DMS153 (cell line): ENCODE measurements at regions not wholly inside any gene's neighbourhood (a gene's known extent, or its start where the extent isn't known, plus 50 kb on each side); places are given as distances from the start of the nearest gene placed in this dataset.

Source experiments
- DNase-seq: peaks from one replicate; lab custom pipeline; 2025; lab: John Stamatoyannopoulos, UW

DNA sequence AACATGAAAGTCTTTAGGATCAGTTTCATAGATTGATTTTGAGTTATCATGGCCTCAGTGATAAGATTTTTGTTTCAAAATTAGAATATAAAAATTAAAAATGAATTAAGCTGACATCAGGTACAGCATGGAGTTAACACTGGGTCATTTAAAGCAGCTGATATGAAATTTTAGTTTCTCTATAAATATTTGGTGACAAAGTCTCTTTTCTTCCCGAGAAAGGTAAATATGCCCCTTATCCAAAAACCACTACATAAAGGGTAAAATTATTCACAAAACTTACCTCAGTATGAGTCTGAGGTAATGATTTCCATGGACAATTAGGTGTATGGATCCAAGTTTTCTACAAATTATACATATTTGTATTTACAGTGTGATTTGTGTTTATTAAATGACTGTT lies 121.5 kb upstream of the PJA2 start:
- DNase-seq, result no peak

DNA sequence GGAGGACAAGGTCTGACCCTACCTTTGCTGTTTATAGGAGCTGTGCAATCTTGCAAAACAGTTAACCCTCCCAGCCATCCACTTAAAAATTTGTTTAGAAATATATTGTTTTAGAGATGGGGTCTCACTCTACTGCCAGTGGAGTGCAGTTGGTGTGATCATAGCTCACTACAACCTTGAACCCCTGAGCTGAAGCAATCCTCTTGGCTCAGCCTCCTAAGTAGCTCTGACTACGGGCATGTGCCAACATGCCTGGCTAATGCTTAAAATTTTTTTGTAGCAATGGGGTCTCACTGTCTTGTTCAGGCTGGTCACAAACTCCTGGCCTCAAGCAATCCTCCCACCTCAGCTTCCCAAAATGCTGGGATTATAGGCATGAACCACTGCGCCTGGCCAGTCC lies 120.2 kb upstream of the PJA2 start:
- DNase-seq, result no peak

DNA sequence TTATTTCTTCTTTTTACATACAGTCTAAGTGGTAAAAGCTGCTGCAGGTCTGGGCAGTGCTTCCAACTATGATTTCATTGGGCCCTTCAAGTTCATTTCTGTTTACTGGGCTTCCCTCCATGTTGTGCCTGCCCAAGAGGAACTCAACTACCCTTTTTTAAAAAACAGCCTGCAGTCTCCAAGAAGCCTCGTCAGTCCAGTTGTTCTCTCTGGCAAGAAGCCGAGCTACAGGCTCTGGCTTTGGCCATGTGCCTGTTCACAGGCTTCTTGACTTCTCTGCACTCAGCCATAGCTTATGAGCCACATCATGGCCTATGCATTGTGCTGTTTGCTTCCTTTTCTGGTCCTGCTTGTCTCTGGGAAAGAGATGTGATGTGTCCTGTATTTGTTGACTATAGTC lies 119.7 kb upstream of the PJA2 start:
- no peak for DNase-seq

- DNase-seq, result no peak
Observed at GRCh38 chr5:109524555-109524954, 114.8 kb upstream of the PJA2 start.

GRCh38 chr5:109524026-109524425 lies 114.3 kb upstream of the PJA2 start:
- DNase-seq, result no peak

DNA sequence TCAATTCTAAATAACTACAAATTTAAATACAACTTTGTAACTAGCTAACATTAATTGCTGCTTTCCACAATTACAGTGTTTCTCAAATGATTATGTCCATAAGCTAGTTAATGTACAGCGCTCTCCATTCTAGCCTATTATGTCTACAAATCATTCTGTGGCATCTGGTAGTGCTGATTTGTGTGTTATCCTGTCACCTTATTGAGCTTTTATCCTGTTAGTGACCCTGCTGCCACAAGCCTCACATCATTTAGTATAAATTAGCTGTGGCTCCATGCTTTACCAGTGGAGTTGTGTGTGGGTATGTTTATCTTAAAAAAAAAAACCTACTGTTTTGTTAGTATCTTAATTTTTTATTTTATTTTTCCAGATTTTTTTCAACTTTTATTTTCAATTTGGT lies 112.6 kb upstream of the PJA2 start:
- no peak for DNase-seq

DNA sequence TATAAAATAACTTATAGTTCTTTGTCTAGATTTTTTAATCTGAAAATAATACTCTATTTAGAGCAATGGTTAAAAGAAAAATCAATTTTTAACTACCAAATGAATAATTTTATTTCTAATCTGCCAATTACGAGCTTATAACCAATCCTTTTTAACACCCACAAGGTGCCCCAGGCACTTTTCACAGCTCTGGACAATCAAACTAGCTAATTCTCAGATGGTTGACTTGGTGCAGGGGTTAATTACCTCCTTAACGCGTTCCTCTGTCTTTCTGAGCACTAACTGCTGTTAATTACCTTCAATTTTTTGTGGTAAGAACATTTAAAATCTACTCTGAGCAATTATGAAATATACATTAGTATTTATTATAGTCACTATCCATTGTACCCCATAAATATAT lies 109.6 kb upstream of the PJA2 start:
- DNase-seq, result no peak

- DNase-seq, result no peak
Observed at GRCh38 chr5:109516390-109516789, 106.6 kb upstream of the PJA2 start.

GRCh38 chr5:109511980-109512734 lies 102.4 kb upstream of the PJA2 start:
- DNase-seq, result no peak

DNA sequence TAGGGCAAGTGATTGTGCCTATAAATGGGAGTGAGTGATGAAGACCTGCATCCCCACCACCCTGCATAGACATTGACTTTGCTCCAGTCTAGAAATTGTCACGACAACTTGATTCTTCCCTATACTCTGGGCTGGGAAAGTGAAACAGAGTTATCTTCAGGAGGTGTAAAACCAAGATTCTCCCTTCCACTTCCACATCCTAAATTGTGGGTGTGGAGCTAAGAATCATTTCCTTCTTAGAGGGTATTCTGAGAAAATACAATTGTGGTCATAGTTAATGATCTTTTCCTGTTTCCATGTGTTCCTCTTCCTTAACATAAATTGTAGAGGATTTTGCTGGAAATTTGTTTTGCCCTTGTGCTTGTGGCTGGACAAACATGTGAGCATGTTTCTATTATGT lies 96.8 kb upstream of the PJA2 start:
- no peak for DNase-seq

GRCh38 chr5:109496112-109496511 lies 86.3 kb upstream of the PJA2 start:
- DNase-seq, result no peak

GRCh38 chr5:109487753-109488420 lies 78.1 kb upstream of the PJA2 start:
- no peak for DNase-seq

GRCh38 chr5:109486200-109486804 lies 76.5 kb upstream of the PJA2 start:
- DNase-seq, result no peak

DNA sequence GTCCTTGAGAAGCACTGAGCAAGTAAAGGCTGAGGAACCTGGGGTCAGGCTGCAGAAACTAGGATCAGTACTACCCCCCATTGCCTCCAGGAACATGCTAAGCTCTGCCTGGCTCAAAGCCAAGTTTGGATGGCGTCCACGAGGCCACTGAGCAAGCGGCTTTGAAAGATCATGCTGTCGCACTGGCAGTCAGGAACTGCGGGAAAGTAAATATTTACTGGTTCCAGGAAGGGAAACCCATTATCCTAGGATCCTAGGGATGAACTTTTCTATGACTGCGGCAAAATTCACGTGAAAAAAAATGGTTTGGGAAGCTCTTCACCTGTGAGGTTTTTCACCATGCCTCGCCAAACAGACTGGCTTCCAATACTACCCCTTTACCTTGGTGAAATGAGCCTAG lies 75.3 kb upstream of the PJA2 start:
- peak; percentile 77 for DNase-seq

DNA sequence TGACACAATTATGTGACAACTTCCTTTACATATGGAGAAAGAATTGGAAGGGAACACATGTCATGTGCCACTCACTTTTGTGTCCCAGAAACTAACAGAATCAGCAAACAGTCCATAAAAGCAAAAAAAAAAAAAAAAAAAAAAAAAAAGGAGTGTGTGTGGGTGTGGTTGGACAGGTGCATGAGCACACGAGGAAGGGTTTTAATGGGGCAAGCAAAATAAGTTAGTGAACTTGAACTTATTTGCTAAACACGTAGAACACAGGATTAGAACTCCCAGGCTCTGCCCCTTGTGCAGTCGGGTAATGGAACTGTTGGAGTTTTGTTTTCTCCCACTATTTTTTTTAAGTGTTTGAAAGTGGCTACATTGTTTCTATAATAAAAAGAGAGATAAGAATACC lies 74.8 kb upstream of the PJA2 start:
- DNase-seq, result no peak

DNA sequence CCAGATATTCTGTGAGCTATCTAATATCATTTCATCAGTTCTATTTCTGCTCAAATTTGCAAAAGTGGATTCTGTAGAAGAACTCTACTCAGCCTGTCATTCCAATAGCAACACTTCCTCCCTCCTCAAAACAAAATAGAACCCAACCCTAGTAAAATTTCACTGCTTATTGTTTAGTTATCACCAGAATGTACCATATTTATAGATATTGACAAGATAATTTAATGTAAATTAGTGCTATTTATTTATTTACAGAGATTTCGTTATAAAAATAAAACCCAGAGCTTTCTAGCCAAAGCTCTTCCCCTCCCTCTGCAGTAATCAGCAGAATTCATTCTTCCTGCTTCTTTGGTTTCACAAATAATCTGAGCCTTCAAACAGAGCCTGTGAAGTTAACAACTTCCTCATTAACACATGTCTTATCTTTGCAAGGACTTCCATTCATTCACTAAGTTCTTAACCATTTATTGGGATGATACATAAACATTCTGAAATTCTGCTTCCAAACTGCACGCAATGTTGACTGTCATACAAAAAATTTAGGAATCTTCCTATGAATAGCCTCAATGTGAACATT lies 73.7 kb upstream of the PJA2 start:
- DNase-seq, result no peak

DNA sequence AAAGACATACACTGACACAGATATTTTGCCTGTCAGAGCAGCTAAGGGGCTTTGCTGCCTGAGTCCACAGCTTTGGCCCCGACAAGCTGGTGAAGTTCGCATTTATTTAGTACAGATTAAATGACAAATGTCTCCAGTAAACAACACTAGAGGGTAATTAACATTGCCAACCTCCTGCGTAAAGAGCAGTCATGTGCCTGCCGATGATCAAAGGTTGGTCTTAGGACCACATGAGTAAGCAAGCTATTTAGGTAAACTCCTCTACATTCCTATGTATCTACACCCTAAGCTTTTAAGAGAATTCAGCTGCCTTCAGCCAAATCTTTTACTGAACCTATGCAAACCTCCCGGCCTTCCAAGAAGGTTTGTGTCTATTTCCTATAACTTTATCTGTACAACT lies 73.0 kb upstream of the PJA2 start:
- no peak for DNase-seq

GRCh38 chr5:109479260-109479860 lies 69.6 kb upstream of the PJA2 start:
- peak; percentile 0 for DNase-seq

- DNase-seq, result no peak
Observed at GRCh38 chr5:109478830-109479229, 69.1 kb upstream of the PJA2 start.

GRCh38 chr5:109476292-109476691 lies 66.5 kb upstream of the PJA2 start:
- no peak for DNase-seq

DNA sequence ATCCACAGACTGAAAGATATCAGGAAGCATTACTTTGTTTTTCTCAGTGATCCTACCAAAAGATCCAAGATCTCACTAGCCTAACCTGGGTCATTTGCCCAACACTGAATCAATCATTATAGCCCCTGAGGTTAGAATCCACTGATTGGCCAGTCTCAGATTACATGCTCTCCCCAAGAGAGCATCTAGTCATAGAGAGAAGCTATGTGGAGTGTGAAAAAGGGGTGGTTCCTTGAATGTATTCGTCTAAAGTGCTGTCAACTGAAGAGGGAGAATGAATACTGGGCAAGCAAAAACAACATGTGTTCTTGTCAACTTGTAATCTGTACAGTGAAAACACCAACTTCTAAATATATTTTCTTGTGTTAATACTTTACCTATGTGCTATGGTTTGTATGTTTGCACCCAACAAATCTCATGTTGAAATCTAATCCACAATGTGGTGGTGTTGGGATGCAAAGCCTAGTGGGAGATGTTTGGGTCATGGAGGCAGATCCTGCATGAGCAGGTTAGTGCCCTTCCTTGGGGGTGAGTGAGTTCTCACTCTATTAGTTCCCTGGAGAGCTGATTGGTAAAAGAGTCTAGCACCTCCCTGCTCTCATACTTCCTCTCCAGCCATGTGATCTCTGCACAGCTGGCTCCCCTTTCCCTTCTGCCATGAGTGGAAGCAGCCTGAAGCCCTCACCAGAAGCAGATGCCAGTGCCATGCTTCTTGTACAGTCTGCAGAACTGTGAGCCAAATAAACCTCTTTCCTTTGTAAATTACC lies 60.3 kb upstream of the PJA2 start:
- no peak for DNase-seq
